Omental fat pad (tissue), 3 donors: ENCODE measurements at regions not wholly inside any gene's neighbourhood (a gene's known extent, or its start where the extent isn't known, plus 50 kb on each side); places are given as distances from the start of the nearest gene placed in this dataset. TPM values are rescaled to one million over a fixed set of nuclear protein-coding genes. Genes with fewer than 3 reads are reported as not detected.

Experiments
- ATAC-seq: fragments of 150-250 bp; one replicate; pipeline ENCODE4 v1.9.1; 2016; ENCODE audit warnings: mild to moderate bottlenecking, moderate library complexity; ENCODE audit not compliant: low FRiP score
- DNase-seq: peaks from one replicate; pipeline ENCODE4 v3.0.0-alpha.2; 2019; ENCODE audit warnings: low spot score
- CTCF ChIP-seq, 3 donors: fragments of 450-650 bp; IDR thresholded peaks; one replicate each; pipeline ENCODE4 v1.5.1; 2016 to 2017; ENCODE audit warnings: antibody characterized with exemption in 3 of 3, mild to moderate bottlenecking in 3 of 3, moderate library complexity in 2 of 3
- small RNA-seq: library from RNA; depleted of rRNA; stranded (forward); fragments of <200 nt; gene quantifications from one replicate; pipeline ENCODE3, GENCODE V24; 2016

- DNase-seq (no peak), ATAC-seq (no peak)
- TF ChIP-seq CTCF (IDR thresholded peaks at IDR 0.05) = no peak
These were observed 71.9 kb upstream of the ZNF507 start for GRCh38 chr19:32273483-32273882.

GRCh38 chr19:32287086-32287485, 58.3 kb upstream of the ZNF507 start:
- DNase-seq (no peak), ATAC-seq (no peak)
- no peak for TF ChIP-seq CTCF (IDR thresholded peaks at IDR 0.05)

- DNase-seq = peak; percentile 51
- peak; percentile 81 for ATAC-seq
- TF ChIP-seq CTCF (IDR thresholded peaks at IDR 0.05) = no peak
These were observed 57.6 kb upstream of the ZNF507 start for GRCh38 chr19:32287811-32288227.

GRCh38 chr19:32289566-32290210, 55.7 kb upstream of the ZNF507 start:
- no peak for ATAC-seq
- DNase-seq = no peak
- no peak for TF ChIP-seq CTCF (IDR thresholded peaks at IDR 0.05)

GRCh38 chr19:32291876-32292275, 53.5 kb upstream of the ZNF507 start:
- ATAC-seq = no peak
- no peak for TF ChIP-seq CTCF (IDR thresholded peaks at IDR 0.05)
- DNase-seq = no peak

- DNase-seq (no peak), ATAC-seq (no peak)
- no peak for TF ChIP-seq CTCF (IDR thresholded peaks at IDR 0.05)
These were observed 50.5 kb upstream of the ZNF507 start for GRCh38 chr19:32294871-32295438.

Small RNA genes lying in the stretch of these regions (small RNA-seq; reads per million reads assigned to genes)
- gene AC011456.1 (not detected), gene RNA5SP471 (not detected), gene RNA5SP472 (not detected), gene RNU6-967P (not detected)
